DND-41 (cell line): ENCODE measurements at regions not wholly inside any gene's neighbourhood (a gene's known extent, or its start where the extent isn't known, plus 50 kb on each side); places are given as distances from the start of the nearest gene placed in this dataset.

Experiments used
- EZH2 ChIP-seq: IDR thresholded peaks from 3 replicates; pipeline ENCODE4 v1.6.1; 2012; ENCODE audit warnings: borderline replicate concordance, low read depth, mild to moderate bottlenecking, moderate library complexity, low read length, inconsistent platforms; ENCODE audit not compliant: severe bottlenecking
- TF ChIP-seq, protein P1 (sequence below): IDR thresholded peaks from 2 replicates; pipeline ENCODE4 v1.5.1; 2012; ENCODE audit warnings: borderline replicate concordance, low read length, moderate library complexity, mild to moderate bottlenecking; ENCODE audit not compliant: poor library complexity, severe bottlenecking; ENCODE audit errors: extremely low read depth

DNA sequence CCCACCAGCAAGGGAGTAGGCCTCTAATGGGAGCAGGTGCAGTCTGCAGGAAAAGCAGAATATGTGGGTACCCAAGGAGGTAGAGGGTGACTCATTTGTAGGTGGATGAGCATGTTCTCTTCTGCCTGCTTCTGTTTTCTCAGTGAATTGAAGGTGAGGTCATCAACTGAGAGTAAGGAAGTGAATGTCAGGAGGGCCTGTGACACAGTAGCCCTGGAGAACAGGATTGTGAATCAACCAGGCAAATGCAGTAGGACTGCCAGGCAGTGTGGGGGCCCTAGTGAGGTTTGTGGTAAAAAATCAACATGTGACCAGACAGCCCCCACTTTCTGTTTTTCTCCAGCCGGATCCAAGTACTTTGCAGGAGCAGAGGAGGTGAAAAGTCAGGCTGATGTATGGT lies 150.5 kb upstream of the SOX9 start:
- TF ChIP-seq, protein P1, sequence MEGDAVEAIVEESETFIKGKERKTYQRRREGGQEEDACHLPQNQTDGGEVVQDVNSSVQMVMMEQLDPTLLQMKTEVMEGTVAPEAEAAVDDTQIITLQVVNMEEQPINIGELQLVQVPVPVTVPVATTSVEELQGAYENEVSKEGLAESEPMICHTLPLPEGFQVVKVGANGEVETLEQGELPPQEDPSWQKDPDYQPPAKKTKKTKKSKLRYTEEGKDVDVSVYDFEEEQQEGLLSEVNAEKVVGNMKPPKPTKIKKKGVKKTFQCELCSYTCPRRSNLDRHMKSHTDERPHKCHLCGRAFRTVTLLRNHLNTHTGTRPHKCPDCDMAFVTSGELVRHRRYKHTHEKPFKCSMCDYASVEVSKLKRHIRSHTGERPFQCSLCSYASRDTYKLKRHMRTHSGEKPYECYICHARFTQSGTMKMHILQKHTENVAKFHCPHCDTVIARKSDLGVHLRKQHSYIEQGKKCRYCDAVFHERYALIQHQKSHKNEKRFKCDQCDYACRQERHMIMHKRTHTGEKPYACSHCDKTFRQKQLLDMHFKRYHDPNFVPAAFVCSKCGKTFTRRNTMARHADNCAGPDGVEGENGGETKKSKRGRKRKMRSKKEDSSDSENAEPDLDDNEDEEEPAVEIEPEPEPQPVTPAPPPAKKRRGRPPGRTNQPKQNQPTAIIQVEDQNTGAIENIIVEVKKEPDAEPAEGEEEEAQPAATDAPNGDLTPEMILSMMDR = no peak
- TF ChIP-seq EZH2 = no peak
